ENCODE measurements at regions not wholly inside any gene's neighbourhood (a gene's known extent, or its start where the extent isn't known, plus 50 kb on each side); places are given as distances from the start of the nearest gene placed in this dataset.

- Histone ChIP-seq H3K18ac (ENCODE audit: low read depth, low read length) (no peak overlapping the region), H2BK5ac (ENCODE audit: low read depth, low read length, poor library complexity, severe bottlenecking) (no peak overlapping the region), H3K36me3 (ENCODE audit: control insufficient read depth, insufficient read depth, low read length) (no peaks in the 10 kb centered on the region), H3K79me1 (ENCODE audit: low read depth in 1 of 2, low read length in 2 of 2) (no peaks in the 10 kb centered on the region), H3K27me3 (ENCODE audit: control insufficient read depth, insufficient read depth, low read length) (no peaks in the 10 kb centered on the region), H3K4me2 (ENCODE audit: low read depth, low read length) (no peak overlapping the region), H4K20me1 (ENCODE audit: insufficient read depth, low read length) (no peaks in the 10 kb centered on the region), H3K27ac (ENCODE audit: insufficient read depth, low read length) (no peak overlapping the region), H2BK15ac (ENCODE audit: low read depth, low read length) (no peak overlapping the region), H3K23ac (ENCODE audit: low read depth, low read length) (no peak overlapping the region), H3K9me3 (ENCODE audit: control insufficient read depth, insufficient read depth, low read length) (no peaks in the 10 kb centered on the region), H4K8ac (ENCODE audit: low read depth in 2 of 2, low read length in 2 of 2) (no peak overlapping the region), H3K14ac (replicated peaks; ENCODE audit: low read depth, low read length) (no peak overlapping the region), H2AFZ (replicated peaks; ENCODE audit: low read length, poor library complexity) (no peak overlapping the region), H3K9me1 (ENCODE audit: insufficient read depth, low read length) (no peaks in the 10 kb centered on the region), H2BK20ac (ENCODE audit: low read depth, low read length) (no peak overlapping the region), H3K56ac (ENCODE audit: extremely low read depth, insufficient read depth, low read length) (no peak overlapping the region), H4K91ac (ENCODE audit: insufficient read depth, low read depth, low read length) (no peak overlapping the region), H2BK120ac (ENCODE audit: low read depth, low read length) (no peak overlapping the region), H2AK9ac (replicated peaks; ENCODE audit: low read depth, low read length, poor library complexity) (no peak overlapping the region), H3K4ac (ENCODE audit: low read depth, low read length) (no peak overlapping the region), H3K4me3 (ENCODE audit: insufficient read depth, low read depth, low read length) (no peak overlapping the region), H4K5ac (ENCODE audit: low read depth, low read length) (no peak overlapping the region), H2AK5ac (ENCODE audit: low read depth, low read length) (no peak overlapping the region), H3K9ac (ENCODE audit: low read depth, low read length) (no peak overlapping the region), H3K4me1 (ENCODE audit: control insufficient read depth, insufficient read depth, low read length) (no peaks in the 10 kb centered on the region)
- no peak for DNase-seq
- dilution Hi-C loops (cut with HindIII; ENCODE audit: low sequenced_read_pairs, unreplicated experiment) (no loop called here), intact Hi-C loops (cut with micrococcal nuclease) (no loop called here), in situ Hi-C loops (cut with MboI; ENCODE audit: low sequenced_read_pairs) (no loop called here)
- CTCF ChIA-PET: no interaction called here
- POLR2A ChIA-PET (ENCODE audit: unreplicated experiment): no interaction called here
- no CpG with 5 or more reads among the region's 1 CpG for WGBS, 2 experiments (ENCODE audit: extremely low coverage in 2 of 2, insufficient read length in 1 of 2)
- ATAC-seq (ENCODE audit: low read depth): no peak
- no TSS peak for BruUV-seq (replicated peaks)
- TF ChIP-seq RFX5 (IDR thresholded peaks at IDR 0.05; ENCODE audit: low read depth, low read length) (no peak), MAZ (IDR thresholded peaks at IDR 0.05; ENCODE audit: borderline replicate concordance, low read depth, low read length) (no peak), CTCF (conservative IDR thresholded peaks at IDR 0.05; ENCODE audit: low read depth, low read length) (no peak), USF2 (IDR thresholded peaks at IDR 0.05; ENCODE audit: low read depth, low read length) (no peak), RAD21 (IDR thresholded peaks at IDR 0.05; ENCODE audit: low read length) (no peak), POLR2A (IDR thresholded peaks at IDR 0.05; ENCODE audit: low read depth, low read length) (no peak), MXI1 (IDR thresholded peaks at IDR 0.05; ENCODE audit: borderline replicate concordance, low read depth, low read length) (no peak), NFE2L2 (IDR thresholded peaks at IDR 0.05; ENCODE audit: low read depth, low read length) (no peak), ELK1 (IDR thresholded peaks at IDR 0.05; ENCODE audit: borderline replicate concordance, low read depth, low read length) (no peak)
These were observed 1583.1 kb upstream of the PCDH10 start for GRCh38 chr4:131566026-131566425.

Measured in IMR-90 (cell line).